Inferior parietal cortex (tissue), 1 donor: ENCODE measurements at regions not wholly inside any gene's neighbourhood (a gene's known extent, or its start where the extent isn't known, plus 50 kb on each side); places are given as distances from the start of the nearest gene placed in this dataset.
"Not testable (repeated sequence)": the region's sequence is repeated elsewhere in the genome, so short reads cannot be mapped to it uniquely, and the experiment has no call there.

Experiments used
- DNase-seq: peaks from one replicate; pipeline ENCODE4 v3.0.0-alpha.2; 2016; ENCODE audit errors: extremely low spot score

- no peak for DNase-seq
These were observed 145.6 kb upstream of the RBPJ start for GRCh38 chr4:26175006-26175786.

- no peak for DNase-seq
These were observed 144.8 kb upstream of the RBPJ start for GRCh38 chr4:26175905-26176470.

GRCh38 chr4:26176598-26177149, 144.1 kb upstream of the RBPJ start:
- no peak for DNase-seq

GRCh38 chr4:26178854-26179253, 142.0 kb upstream of the RBPJ start:
- DNase-seq = no peak

GRCh38 chr4:26179316-26179760, 141.5 kb upstream of the RBPJ start:
- DNase-seq = no peak

- DNase-seq = no peak
These were observed 139.2 kb upstream of the RBPJ start for GRCh38 chr4:26181616-26182015.

- DNase-seq = no peak
These were observed 137.8 kb upstream of the RBPJ start for GRCh38 chr4:26183017-26183416.

GRCh38 chr4:26185436-26185835, 135.4 kb upstream of the RBPJ start:
- no peak for DNase-seq

GRCh38 chr4:26191353-26191752, 129.5 kb upstream of the RBPJ start:
- DNase-seq = no peak

GRCh38 chr4:26192899-26193869, 127.6 kb upstream of the RBPJ start:
- no peak for DNase-seq

GRCh38 chr4:26194764-26195163, 126.0 kb upstream of the RBPJ start:
- no peak for DNase-seq

GRCh38 chr4:26196567-26196966, 124.2 kb upstream of the RBPJ start:
- no peak for DNase-seq

GRCh38 chr4:26197018-26197779, 123.6 kb upstream of the RBPJ start:
- no peak for DNase-seq

GRCh38 chr4:26198931-26199330, 121.9 kb upstream of the RBPJ start:
- DNase-seq = not testable (repeated sequence)

GRCh38 chr4:26199596-26199995, 121.2 kb upstream of the RBPJ start:
- DNase-seq = no peak

- DNase-seq = no peak
These were observed 119.7 kb upstream of the RBPJ start for GRCh38 chr4:26201120-26201519.

GRCh38 chr4:26204249-26204825, 116.5 kb upstream of the RBPJ start:
- no peak for DNase-seq

- DNase-seq = no peak
These were observed 115.9 kb upstream of the RBPJ start for GRCh38 chr4:26204911-26205370.

- peak; percentile 22 for DNase-seq
These were observed 114.5 kb upstream of the RBPJ start for GRCh38 chr4:26206339-26206738.

- DNase-seq = no peak
These were observed 113.8 kb upstream of the RBPJ start for GRCh38 chr4:26206999-26207398.

GRCh38 chr4:26207631-26208030, 113.2 kb upstream of the RBPJ start:
- DNase-seq = no peak
